GM19351 (cell line): ENCODE measurements at regions not wholly inside any gene's neighbourhood (a gene's known extent, or its start where the extent isn't known, plus 50 kb on each side); places are given as distances from the start of the nearest gene placed in this dataset.
"Not testable (repeated sequence)": the region's sequence is repeated elsewhere in the genome, so short reads cannot be mapped to it uniquely, and the experiment has no call there.

ENCODE experiments used
- ATAC-seq: cut with Tn5 transposase; IDR thresholded peaks from one replicate; pipeline ENCODE4 v1.9.1; 2021; ENCODE audit warnings: mild to moderate bottlenecking, moderate library complexity; ENCODE audit not compliant: unreplicated experiment

GRCh38 chr11:121872356-121872755 lies 243.7 kb downstream of the BLID start:
- no peak for ATAC-seq

- no peak for ATAC-seq
These were observed 245.6 kb downstream of the BLID start for GRCh38 chr11:121870206-121871045.

GRCh38 chr11:121869478-121869877 lies 246.5 kb downstream of the BLID start:
- no peak for ATAC-seq

- ATAC-seq: no peak
These were observed 249.3 kb downstream of the BLID start for GRCh38 chr11:121866754-121867153.

- ATAC-seq: no peak
These were observed 251.4 kb downstream of the BLID start for GRCh38 chr11:121864660-121865059.

- ATAC-seq: no peak
These were observed 252.9 kb downstream of the BLID start for GRCh38 chr11:121863126-121863525.

GRCh38 chr11:121855138-121855537 lies 260.9 kb downstream of the BLID start:
- not testable (repeated sequence) for ATAC-seq

- ATAC-seq: no peak
These were observed 272.0 kb downstream of the BLID start for GRCh38 chr11:121844016-121844415.

- ATAC-seq: no peak
These were observed 273.8 kb downstream of the BLID start for GRCh38 chr11:121842192-121842585.

- ATAC-seq: no peak
These were observed 274.4 kb downstream of the BLID start for GRCh38 chr11:121841487-121842191.

GRCh38 chr11:121839781-121840180 lies 276.2 kb downstream of the BLID start:
- ATAC-seq: no peak

GRCh38 chr11:121838571-121838970 lies 277.4 kb downstream of the BLID start:
- ATAC-seq: no peak

- no peak for ATAC-seq
These were observed 282.0 kb downstream of the BLID start for GRCh38 chr11:121833970-121834369.

- ATAC-seq: no peak
These were observed 286.8 kb downstream of the BLID start for GRCh38 chr11:121829159-121829643.

- ATAC-seq: no peak
These were observed 301.1 kb downstream of the BLID start for GRCh38 chr11:121814962-121815361.

- no peak for ATAC-seq
These were observed 301.7 kb downstream of the BLID start for GRCh38 chr11:121814296-121814695.

GRCh38 chr11:121810291-121810690 lies 305.7 kb downstream of the BLID start:
- no peak for ATAC-seq

- no peak for ATAC-seq
These were observed 307.9 kb downstream of the BLID start for GRCh38 chr11:121808096-121808495.

GRCh38 chr11:121807051-121807450 lies 309.0 kb downstream of the BLID start:
- ATAC-seq: no peak

GRCh38 chr11:121802542-121802941 lies 313.5 kb downstream of the BLID start:
- no peak for ATAC-seq

- no peak for ATAC-seq
These were observed 314.2 kb downstream of the BLID start for GRCh38 chr11:121801781-121802180.

GRCh38 chr11:121801394-121801748 lies 314.6 kb downstream of the BLID start:
- ATAC-seq: no peak
